Peyer's patch (tissue), 4 donors: ENCODE measurements at regions not wholly inside any gene's neighbourhood (a gene's known extent, or its start where the extent isn't known, plus 50 kb on each side); places are given as distances from the start of the nearest gene placed in this dataset.

ENCODE experiments used
- POLR2A ChIP-seq, 2 donors: fragments of 450-650 bp; IDR thresholded peaks; one replicate each; pipeline ENCODE4 v1.5.1; 2017; ENCODE audit warnings: antibody characterized with exemption in 2 of 2, mild to moderate bottlenecking in 2 of 2, moderate library complexity in 2 of 2
- TF ChIP-seq, protein P1 (sequence below), 6 experiments: fragments of 450-650 bp in 4 of 6; fragments of 200-600 bp in 2 of 6; sonication (generic) in 1 of 6; IDR thresholded peaks; one replicate each; pipeline ENCODE4 v1.5.1; 2017 to 2019; ENCODE audit warnings: antibody characterized with exemption in 6 of 6, mild to moderate bottlenecking in 3 of 6, moderate library complexity in 1 of 6

DNA sequence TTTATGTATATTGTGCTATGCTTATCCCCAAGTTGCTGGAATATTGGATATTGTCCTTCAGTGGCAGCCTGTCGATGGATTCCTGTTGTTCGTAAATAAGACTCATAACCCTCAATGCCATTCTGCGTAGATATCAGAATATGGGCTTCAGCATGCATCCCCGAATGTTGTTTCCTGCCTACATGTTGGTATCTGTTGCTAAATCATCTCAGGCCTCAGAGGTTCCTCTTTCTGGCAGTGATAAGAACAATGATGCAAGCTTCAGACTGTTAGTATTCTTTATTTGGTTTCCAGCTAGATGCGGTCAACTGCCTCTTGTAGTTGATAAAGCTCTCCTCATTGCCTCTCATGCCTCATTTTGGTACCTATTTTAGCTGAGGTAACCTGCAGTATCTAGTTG, 2082.6 kb downstream of the MRPL39 start:
- TF ChIP-seq, protein P1, sequence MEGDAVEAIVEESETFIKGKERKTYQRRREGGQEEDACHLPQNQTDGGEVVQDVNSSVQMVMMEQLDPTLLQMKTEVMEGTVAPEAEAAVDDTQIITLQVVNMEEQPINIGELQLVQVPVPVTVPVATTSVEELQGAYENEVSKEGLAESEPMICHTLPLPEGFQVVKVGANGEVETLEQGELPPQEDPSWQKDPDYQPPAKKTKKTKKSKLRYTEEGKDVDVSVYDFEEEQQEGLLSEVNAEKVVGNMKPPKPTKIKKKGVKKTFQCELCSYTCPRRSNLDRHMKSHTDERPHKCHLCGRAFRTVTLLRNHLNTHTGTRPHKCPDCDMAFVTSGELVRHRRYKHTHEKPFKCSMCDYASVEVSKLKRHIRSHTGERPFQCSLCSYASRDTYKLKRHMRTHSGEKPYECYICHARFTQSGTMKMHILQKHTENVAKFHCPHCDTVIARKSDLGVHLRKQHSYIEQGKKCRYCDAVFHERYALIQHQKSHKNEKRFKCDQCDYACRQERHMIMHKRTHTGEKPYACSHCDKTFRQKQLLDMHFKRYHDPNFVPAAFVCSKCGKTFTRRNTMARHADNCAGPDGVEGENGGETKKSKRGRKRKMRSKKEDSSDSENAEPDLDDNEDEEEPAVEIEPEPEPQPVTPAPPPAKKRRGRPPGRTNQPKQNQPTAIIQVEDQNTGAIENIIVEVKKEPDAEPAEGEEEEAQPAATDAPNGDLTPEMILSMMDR (IDR thresholded peaks at IDR 0.05), result no peak
- TF ChIP-seq POLR2A (IDR thresholded peaks at IDR 0.05), result no peak
